RWPE2 (cell line): ENCODE measurements at regions not wholly inside any gene's neighbourhood (a gene's known extent, or its start where the extent isn't known, plus 50 kb on each side); places are given as distances from the start of the nearest gene placed in this dataset.

Experiments used
- ATAC-seq: fragments of 200-7000 bp; cut with Tn5 transposase; 3 replicates; pipeline ENCODE4 v1.9.1; 2021; ENCODE audit warnings: low read depth
- DNase-seq: peaks from one replicate; pipeline ENCODE4 v3.0.0-alpha.2; 2020; ENCODE audit warnings: low spot score
- H3K27ac ChIP-seq: fragments of 450-650 bp; 2 replicates; pipeline ENCODE4 v1.5.1; 2017; ENCODE audit warnings: mild to moderate bottlenecking; ENCODE audit not compliant: poor library complexity, severe bottlenecking
- H3K27me3 ChIP-seq: fragments of 250-450 bp; sonication (Bioruptor Pico); 2 replicates; pipeline ENCODE4 v1.5.1; 2021; ENCODE audit warnings: mild to moderate bottlenecking, moderate library complexity; ENCODE audit not compliant: insufficient read depth, poor library complexity, severe bottlenecking
- H3K36me3 ChIP-seq: fragments of 250-450 bp; sonication (Bioruptor Pico); 2 replicates; pipeline ENCODE4 v1.5.1; 2020; ENCODE audit warnings: low read depth, mild to moderate bottlenecking, moderate library complexity
- H3K4me1 ChIP-seq: fragments of 250-450 bp; sonication (Bioruptor Pico); 2 replicates; pipeline ENCODE4 v1.5.1; 2021; ENCODE audit warnings: mild to moderate bottlenecking, moderate library complexity; ENCODE audit not compliant: insufficient read depth, poor library complexity, severe bottlenecking
- H3K4me3 ChIP-seq: fragments of 250-450 bp; sonication (Bioruptor Pico); 2 replicates; pipeline ENCODE4 v1.5.1; 2021; ENCODE audit warnings: mild to moderate bottlenecking, moderate library complexity; ENCODE audit not compliant: severe bottlenecking
- H3K9me3 ChIP-seq: fragments of 250-450 bp; sonication (Bioruptor Pico); 2 replicates; pipeline ENCODE4 v1.5.1; 2021; ENCODE audit warnings: mild to moderate bottlenecking, moderate library complexity; ENCODE audit not compliant: severe bottlenecking
- CTCF ChIP-seq: fragments of 450-650 bp; IDR thresholded peaks from one replicate; pipeline ENCODE4 v1.5.1; 2017; ENCODE audit warnings: mild to moderate bottlenecking, moderate library complexity; ENCODE audit not compliant: poor library complexity, severe bottlenecking

- TF ChIP-seq CTCF, result no peak
- DNase-seq, result no peak
- Histone ChIP-seq H3K4me1 (peaks cover 5% of the 10 kb centered on the region), H3K27ac (no peak overlapping the region), H3K4me3 (no peak overlapping the region), H3K9me3 (no peaks in the 10 kb centered on the region), H3K36me3 (no peaks in the 10 kb centered on the region), H3K27me3 (no peaks in the 10 kb centered on the region)
- ATAC-seq, result no peak
These were observed 412.6 kb downstream of the PRDM2 start for GRCh38 chr1:14112613-14113012.

- Histone ChIP-seq H3K27me3 (no peaks in the 10 kb centered on the region), H3K27ac (no peak overlapping the region), H3K4me3 (no peak overlapping the region), H3K9me3 (no peaks in the 10 kb centered on the region), H3K36me3 (no peaks in the 10 kb centered on the region), H3K4me1 (peaks cover 5% of the 10 kb centered on the region)
- ATAC-seq (no peak), DNase-seq (no peak)
- no peak for TF ChIP-seq CTCF
These were observed 413.3 kb downstream of the PRDM2 start for GRCh38 chr1:14113271-14113670.

- no peak overlapping the region for H3K4me3 ChIP-seq
- H3K36me3 ChIP-seq, result no peaks in the 10 kb centered on the region
- ATAC-seq (peak; percentile 53; the same call in 1 of the 3 replicates), DNase-seq (no peak)
- H3K9me3 ChIP-seq, result no peaks in the 10 kb centered on the region
- H3K27me3 ChIP-seq, result no peaks in the 10 kb centered on the region
- no peak overlapping the region for H3K27ac ChIP-seq
- H3K4me1 ChIP-seq, result no peaks in the 10 kb centered on the region
- peak; percentile 51 for TF ChIP-seq CTCF
These were observed 414.0 kb downstream of the PRDM2 start for GRCh38 chr1:14113841-14114567.

GRCh38 chr1:14115976-14116375, 416.0 kb downstream of the PRDM2 start:
- Histone ChIP-seq H3K36me3 (no peaks in the 10 kb centered on the region), H3K27me3 (no peaks in the 10 kb centered on the region), H3K27ac (no peak overlapping the region), H3K4me1 (no peaks in the 10 kb centered on the region), H3K4me3 (no peak overlapping the region), H3K9me3 (no peaks in the 10 kb centered on the region)
- no peak for TF ChIP-seq CTCF
- no peak for DNase-seq
- ATAC-seq, result no peak

GRCh38 chr1:14117700-14118099, 417.7 kb downstream of the PRDM2 start:
- DNase-seq (no peak), ATAC-seq (no peak)
- Histone ChIP-seq H3K9me3 (no peaks in the 10 kb centered on the region), H3K27me3 (no peaks in the 10 kb centered on the region), H3K4me3 (no peak overlapping the region), H3K36me3 (no peaks in the 10 kb centered on the region), H3K4me1 (no peaks in the 10 kb centered on the region), H3K27ac (no peak overlapping the region)
- TF ChIP-seq CTCF, result no peak
